Uterus (tissue), 3 donors: ENCODE measurements at regions not wholly inside any gene's neighbourhood (a gene's known extent, or its start where the extent isn't known, plus 50 kb on each side); places are given as distances from the start of the nearest gene placed in this dataset.
A peak's percentile ranks its signal among the peaks of the same experiment; 100 is the strongest.
"Not testable (repeated sequence)": the region's sequence is repeated elsewhere in the genome, so short reads cannot be mapped to it uniquely, and the experiment has no call there.

Experiments
- DNase-seq, 2 donors: peaks; one replicate each; pipeline ENCODE4 v3.0.0-alpha.2; 2019 to 2020
- H3K27ac ChIP-seq, 2 donors: fragments of 200-600 bp; sonication (generic); 1 replicate in 1 of 2; 2 replicates in 1 of 2; pipeline ENCODE4 v1.5.1; 2016 to 2018
- H3K27me3 ChIP-seq, 2 donors: fragments of 200-600 bp; sonication (generic); one replicate each; pipeline ENCODE4 v1.5.1; 2018 to 2019; ENCODE audit warnings: control low read depth in 1 of 2
- H3K36me3 ChIP-seq, 2 donors: fragments of 200-600 bp; sonication (generic); one replicate each; pipeline ENCODE4 v1.5.1; 2019; ENCODE audit warnings: control low read depth in 1 of 2
- H3K4me1 ChIP-seq, 2 donors: fragments of 200-600 bp; sonication (generic); one replicate each; pipeline ENCODE4 v1.5.1; 2018 to 2019; ENCODE audit warnings: control low read depth in 1 of 2
- H3K4me3 ChIP-seq, 2 donors: fragments of 200-600 bp; sonication (generic); 1 replicate in 1 of 2; 2 replicates in 1 of 2; pipeline ENCODE4 v1.5.1; 2018 to 2019; ENCODE audit warnings: mild to moderate bottlenecking in 1 of 2
- H3K9me3 ChIP-seq, 2 donors: fragments of 200-600 bp; sonication (generic); one replicate each; pipeline ENCODE4 v1.5.1; 2019; ENCODE audit warnings: control low read depth in 1 of 2
- POLR2A ChIP-seq, 2 donors: fragments of 450-650 bp; IDR thresholded peaks; one replicate each; pipeline ENCODE4 v1.6.1; 2016; ENCODE audit warnings: antibody characterized with exemption in 2 of 2, mild to moderate bottlenecking in 1 of 2, moderate library complexity in 1 of 2
- intact Hi-C: fragments of 100-400 bp; cut with DNase I; formaldehyde crosslinking; loops from one replicate; pipeline ENCODE4 v1.15.1; 2023; ENCODE audit warnings: low total_unique reads
- TF ChIP-seq, protein P1 (sequence below), 4 experiments: fragments of 200-600 bp in 2 of 4; fragments of 450-650 bp in 2 of 4; sonication (generic) in 2 of 4; IDR thresholded peaks; one replicate each; pipeline ENCODE4 v1.5.1; 2016 to 2019; ENCODE audit warnings: antibody characterized with exemption in 4 of 4, mild to moderate bottlenecking in 2 of 4, moderate library complexity in 1 of 4
- donor health status: DM: yes; HTN: yes; CAD: no.

- DNase-seq = no peak
- no peaks in the 10 kb centered on the region for H3K27me3 ChIP-seq
- TF ChIP-seq, protein P1, sequence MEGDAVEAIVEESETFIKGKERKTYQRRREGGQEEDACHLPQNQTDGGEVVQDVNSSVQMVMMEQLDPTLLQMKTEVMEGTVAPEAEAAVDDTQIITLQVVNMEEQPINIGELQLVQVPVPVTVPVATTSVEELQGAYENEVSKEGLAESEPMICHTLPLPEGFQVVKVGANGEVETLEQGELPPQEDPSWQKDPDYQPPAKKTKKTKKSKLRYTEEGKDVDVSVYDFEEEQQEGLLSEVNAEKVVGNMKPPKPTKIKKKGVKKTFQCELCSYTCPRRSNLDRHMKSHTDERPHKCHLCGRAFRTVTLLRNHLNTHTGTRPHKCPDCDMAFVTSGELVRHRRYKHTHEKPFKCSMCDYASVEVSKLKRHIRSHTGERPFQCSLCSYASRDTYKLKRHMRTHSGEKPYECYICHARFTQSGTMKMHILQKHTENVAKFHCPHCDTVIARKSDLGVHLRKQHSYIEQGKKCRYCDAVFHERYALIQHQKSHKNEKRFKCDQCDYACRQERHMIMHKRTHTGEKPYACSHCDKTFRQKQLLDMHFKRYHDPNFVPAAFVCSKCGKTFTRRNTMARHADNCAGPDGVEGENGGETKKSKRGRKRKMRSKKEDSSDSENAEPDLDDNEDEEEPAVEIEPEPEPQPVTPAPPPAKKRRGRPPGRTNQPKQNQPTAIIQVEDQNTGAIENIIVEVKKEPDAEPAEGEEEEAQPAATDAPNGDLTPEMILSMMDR (IDR thresholded peaks at IDR 0.05) = no peak
- no peak for TF ChIP-seq POLR2A (IDR thresholded peaks at IDR 0.05)
- no peak overlapping the region for H3K27ac ChIP-seq
- H3K4me3 ChIP-seq = no peak overlapping the region
- no peaks in the 10 kb centered on the region for H3K4me1 ChIP-seq
- no peaks in the 10 kb centered on the region for H3K9me3 ChIP-seq
- intact Hi-C loops = no loop called here
- H3K36me3 ChIP-seq = no peaks in the 10 kb centered on the region
Measured at GRCh38 chr1:115522386-115522785, 119.4 kb upstream of the VANGL1 start.

DNA sequence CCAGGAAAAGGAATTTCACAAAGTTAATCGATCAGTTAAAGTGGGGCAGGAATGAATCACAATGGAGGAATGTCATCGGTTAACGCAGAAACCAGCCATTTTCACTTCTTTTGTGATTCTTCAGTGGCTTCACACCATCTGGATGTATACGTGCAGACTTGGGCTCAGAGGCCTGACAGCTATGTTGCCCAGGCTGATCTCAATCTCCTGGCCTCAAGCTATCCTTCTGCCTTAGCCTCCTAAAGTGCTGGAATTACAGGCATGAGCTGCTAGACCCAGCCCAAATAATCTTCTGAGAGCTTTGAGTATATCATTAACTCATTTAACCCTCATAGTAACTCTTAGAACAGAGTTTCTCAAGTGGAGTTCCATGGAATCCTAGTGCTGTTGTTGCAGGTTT, 126.5 kb upstream of the VANGL1 start:
- H3K4me3 ChIP-seq = no peak overlapping the region
- no peaks in the 10 kb centered on the region for H3K4me1 ChIP-seq
- H3K27me3 ChIP-seq = no peaks in the 10 kb centered on the region
- no peaks in the 10 kb centered on the region for H3K36me3 ChIP-seq
- H3K27ac ChIP-seq = no peak overlapping the region
- DNase-seq = no peak
- intact Hi-C loops = no loop called here
- TF ChIP-seq POLR2A (IDR thresholded peaks at IDR 0.05) = no peak
- TF ChIP-seq, protein P1 (IDR thresholded peaks at IDR 0.05) = no peak
- H3K9me3 ChIP-seq = no peaks in the 10 kb centered on the region

DNA sequence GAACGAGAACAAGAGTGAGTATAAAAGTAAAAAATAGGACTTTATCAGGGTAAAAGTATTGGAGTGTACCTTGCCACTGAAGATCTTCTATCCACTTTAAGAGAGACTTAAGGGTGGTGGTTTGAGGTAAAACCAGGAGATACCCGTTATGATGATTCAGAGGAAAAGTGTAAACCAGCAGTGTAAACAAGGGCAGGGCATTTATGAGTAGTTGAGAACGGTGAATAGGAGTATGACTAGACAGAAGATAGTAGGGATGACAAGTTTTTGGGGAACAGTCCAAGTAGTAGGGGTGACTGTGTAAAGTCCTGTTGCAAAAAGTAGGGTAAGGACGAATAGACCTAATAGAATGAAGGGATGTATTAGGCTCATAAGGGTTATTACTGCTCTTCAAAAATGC, 131.5 kb upstream of the VANGL1 start:
- DNase-seq, intact Hi-C loops, H3K27me3 ChIP-seq, H3K36me3 ChIP-seq, H3K4me1 ChIP-seq, H3K9me3 ChIP-seq, H3K4me3 ChIP-seq, H3K27ac ChIP-seq: not testable (repeated sequence)

DNA sequence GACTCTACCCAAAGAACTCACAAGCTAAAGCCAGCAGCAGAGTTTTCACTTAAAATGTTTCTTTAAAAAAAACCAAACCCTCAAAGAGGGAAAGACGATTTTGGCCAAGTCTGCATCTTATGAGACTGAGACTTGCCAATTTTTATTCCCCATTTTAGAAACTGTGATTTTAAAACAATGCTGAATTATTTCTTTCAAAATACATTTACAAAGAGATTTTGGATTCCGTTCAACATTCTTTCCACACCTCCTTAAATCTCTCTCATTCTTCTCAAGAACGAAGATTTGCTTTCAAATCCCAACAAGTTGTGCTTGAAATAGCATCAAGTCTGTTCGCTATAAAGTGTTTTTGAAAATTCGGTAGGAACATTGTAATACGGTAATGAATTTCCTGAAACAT, 133.9 kb upstream of the VANGL1 start:
- H3K4me1 ChIP-seq = no peaks in the 10 kb centered on the region
- no peaks in the 10 kb centered on the region for H3K36me3 ChIP-seq
- H3K4me3 ChIP-seq = no peak overlapping the region
- no peak overlapping the region for H3K27ac ChIP-seq
- H3K27me3 ChIP-seq = no peaks in the 10 kb centered on the region
- intact Hi-C loops = no loop called here
- DNase-seq = no peak
- H3K9me3 ChIP-seq = no peaks in the 10 kb centered on the region
- no peak for TF ChIP-seq POLR2A (IDR thresholded peaks at IDR 0.05)
- TF ChIP-seq, protein P1 (IDR thresholded peaks at IDR 0.05) = no peak

GRCh38 chr1:115506924-115507589, 134.7 kb upstream of the VANGL1 start:
- Histone ChIP-seq H3K9me3 (no peaks in the 10 kb centered on the region), H3K36me3 (no peaks in the 10 kb centered on the region), H3K4me3 (no peak overlapping the region), H3K4me1 (no peaks in the 10 kb centered on the region), H3K27me3 (no peaks in the 10 kb centered on the region), H3K27ac (no peak overlapping the region)
- peak in 1 of 2 donors; percentile 20 for DNase-seq
- intact Hi-C loops = no loop called here
- no peak for TF ChIP-seq POLR2A (IDR thresholded peaks at IDR 0.05)
- TF ChIP-seq, protein P1 (IDR thresholded peaks at IDR 0.05) = peak in 3 of 4 experiments; percentile 29 to 45 (median 35)

DNA sequence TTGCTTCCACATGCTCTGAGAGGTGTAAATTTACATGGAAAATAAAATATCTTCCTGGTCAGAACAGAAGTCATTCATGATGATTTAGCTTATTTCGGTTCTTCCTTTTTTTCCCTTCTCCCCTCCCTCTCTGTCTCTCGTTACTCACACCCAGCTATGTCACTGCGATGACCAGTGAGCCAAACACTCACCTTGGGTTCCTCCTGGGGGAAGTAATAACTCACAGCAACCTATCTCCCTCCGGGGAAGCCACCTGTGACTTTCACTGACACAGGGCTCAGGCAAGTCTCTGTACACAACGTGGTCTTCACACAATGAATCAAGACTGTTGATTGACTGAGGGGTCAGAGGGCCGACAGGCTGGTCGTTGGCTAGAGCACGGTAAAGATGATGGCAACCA, 135.3 kb upstream of the VANGL1 start:
- intact Hi-C loops = no loop called here
- Histone ChIP-seq H3K4me3 (no peak overlapping the region), H3K27ac (no peak overlapping the region), H3K9me3 (no peaks in the 10 kb centered on the region), H3K36me3 (no peaks in the 10 kb centered on the region), H3K4me1 (no peaks in the 10 kb centered on the region), H3K27me3 (no peaks in the 10 kb centered on the region)
- TF ChIP-seq, protein P1 (IDR thresholded peaks at IDR 0.05) = no peak
- no peak for TF ChIP-seq POLR2A (IDR thresholded peaks at IDR 0.05)
- no peak for DNase-seq
